Natural killer cell (primary cell): ENCODE measurements at regions not wholly inside any gene's neighbourhood (a gene's known extent, or its start where the extent isn't known, plus 50 kb on each side); places are given as distances from the start of the nearest gene placed in this dataset.

Experiments
- ATAC-seq, 3 donors: fragments of 150-1000 bp in 2 of 3; fragments of 200-7000 bp in 1 of 3; cut with Tn5 transposase; 1 replicate in 1 of 3; 2 replicates in 2 of 3; pipeline ENCODE4 v1.10.0; 2021; ENCODE audit warnings: mild to moderate bottlenecking in 2 of 3, moderate library complexity in 2 of 3
- DNase-seq, 2 donors: peaks; one replicate each; pipeline versions ENCODE4 v3.0.0 to v3.0.0-alpha.2; 2013 to 2021; ENCODE audit warnings: mixed read lengths in 1 of 2
- H3K27ac ChIP-seq: one replicate; pipeline ENCODE4 v1.5.1; 2013; ENCODE audit warnings: mild to moderate bottlenecking, low read length
- H3K27me3 ChIP-seq: one replicate; pipeline ENCODE4 v1.6.1; 2013; ENCODE audit warnings: low read length; ENCODE audit not compliant: control insufficient read depth, insufficient read depth
- H3K36me3 ChIP-seq: one replicate; pipeline ENCODE4 v1.6.1; 2013; ENCODE audit warnings: low read length; ENCODE audit not compliant: control insufficient read depth, insufficient read depth
- H3K4me1 ChIP-seq: one replicate; pipeline ENCODE4 v1.6.1; 2013; ENCODE audit warnings: low read length; ENCODE audit not compliant: control insufficient read depth, insufficient read depth
- H3K4me3 ChIP-seq: one replicate; pipeline ENCODE4 v1.5.1; 2013; ENCODE audit warnings: low read length
- H3K9me3 ChIP-seq: one replicate; pipeline ENCODE4 v1.6.1; 2013; ENCODE audit warnings: low read length; ENCODE audit not compliant: control insufficient read depth, insufficient read depth
- H3K27ac Mint-ChIP-seq, 2 donors: one replicate each; pipeline ENCODE4 v1.8.0; 2022; ENCODE audit warnings: mild to moderate bottlenecking in 2 of 2, mixed read lengths in 2 of 2, moderate library complexity in 1 of 2
- H3K27me3 Mint-ChIP-seq, 2 donors: one replicate each; pipeline ENCODE4 v1.8.0; 2022; ENCODE audit warnings: low read depth in 2 of 2, mixed read lengths in 2 of 2
- H3K36me3 Mint-ChIP-seq: one replicate; pipeline ENCODE4 v1.8.0; 2022; ENCODE audit warnings: mixed read lengths
- H3K4me1 Mint-ChIP-seq, 2 donors: one replicate each; pipeline ENCODE4 v1.8.0; 2022; ENCODE audit warnings: mixed read lengths in 2 of 2
- H3K4me3 Mint-ChIP-seq: one replicate; pipeline ENCODE4 v1.8.0; 2022; ENCODE audit warnings: mild to moderate bottlenecking, moderate library complexity, mixed read lengths
- H3K9me3 Mint-ChIP-seq, 2 donors: one replicate each; pipeline ENCODE4 v1.8.0; 2022; ENCODE audit warnings: mixed read lengths in 2 of 2
- CTCF ChIP-seq: fragments of 200-600 bp; IDR thresholded peaks from one replicate; pipeline ENCODE4 v1.8.0; 2022; ENCODE audit warnings: antibody characterized with exemption
- WGBS: methylation state at CpG from one replicate; pipeline ENCODE4 v1.1.7; 2013; ENCODE audit warnings: missing lambda C conversion rate; ENCODE audit not compliant: insufficient coverage; 5-methylcytosine and 5-hydroxymethylcytosine counted together
- intact Hi-C: fragments of 100-400 bp; cut with micrococcal nuclease; formaldehyde crosslinking; loops from one replicate; pipeline ENCODE4 v1.14.2; 2022

- no peaks in the 10 kb centered on the region for H3K4me1 Mint-ChIP-seq
- no peak overlapping the region for H3K4me3 Mint-ChIP-seq
- no peaks in the 10 kb centered on the region for H3K4me1 ChIP-seq
- H3K27me3 ChIP-seq = no peaks in the 10 kb centered on the region
- WGBS = 69% methylated on average over 4 of the region's 4 CpGs
- intact Hi-C loops = no loop called here
- H3K4me3 ChIP-seq = no peak overlapping the region
- ATAC-seq = no peak
- peaks cover 0 to 3% of the 10 kb centered on the region in 2 donors for H3K27me3 Mint-ChIP-seq
- no peak overlapping the region for H3K27ac ChIP-seq
- H3K27ac Mint-ChIP-seq = no peak overlapping the region
- TF ChIP-seq CTCF = no peak
- no peaks in the 10 kb centered on the region for H3K36me3 Mint-ChIP-seq
- H3K9me3 Mint-ChIP-seq = peaks cover 4 to 10% of the 10 kb centered on the region in 2 donors
- DNase-seq = no peak
- H3K9me3 ChIP-seq = peaks cover 5% of the 10 kb centered on the region
- no peaks in the 10 kb centered on the region for H3K36me3 ChIP-seq
These were observed 316.1 kb upstream of the TBX3 start for GRCh38 chr12:115000038-115000437.

GRCh38 chr12:114998750-114999128 lies 314.8 kb upstream of the TBX3 start:
- no peak overlapping the region for H3K27ac ChIP-seq
- DNase-seq (no peak), ATAC-seq (no peak)
- H3K27ac Mint-ChIP-seq = no peak overlapping the region
- peaks cover 5% of the 10 kb centered on the region for H3K9me3 ChIP-seq
- no peaks in the 10 kb centered on the region for H3K36me3 Mint-ChIP-seq
- H3K4me3 ChIP-seq = no peak overlapping the region
- H3K4me3 Mint-ChIP-seq = no peak overlapping the region
- TF ChIP-seq CTCF = no peak
- no peaks in the 10 kb centered on the region for H3K36me3 ChIP-seq
- intact Hi-C loops = no loop called here
- WGBS = 27% methylated on average over 2 of the region's 3 CpGs
- no peaks in the 10 kb centered on the region for H3K4me1 ChIP-seq
- H3K27me3 Mint-ChIP-seq = peaks cover 0 to 3% of the 10 kb centered on the region in 2 donors
- peaks cover 6 to 8% of the 10 kb centered on the region in 2 donors for H3K9me3 Mint-ChIP-seq
- H3K4me1 Mint-ChIP-seq = no peaks in the 10 kb centered on the region
- no peaks in the 10 kb centered on the region for H3K27me3 ChIP-seq

GRCh38 chr12:114998118-114998749 lies 314.3 kb upstream of the TBX3 start:
- H3K4me3 ChIP-seq = no peak overlapping the region
- DNase-seq (no peak), ATAC-seq (no peak)
- H3K9me3 Mint-ChIP-seq = peaks cover 6 to 7% of the 10 kb centered on the region in 2 donors
- no peak overlapping the region for H3K27ac ChIP-seq
- no peaks in the 10 kb centered on the region for H3K36me3 Mint-ChIP-seq
- H3K36me3 ChIP-seq = no peaks in the 10 kb centered on the region
- no peak for TF ChIP-seq CTCF
- peaks cover 0 to 3% of the 10 kb centered on the region in 2 donors for H3K27me3 Mint-ChIP-seq
- H3K27me3 ChIP-seq = no peaks in the 10 kb centered on the region
- no peaks in the 10 kb centered on the region for H3K4me1 Mint-ChIP-seq
- H3K4me3 Mint-ChIP-seq = no peak overlapping the region
- H3K9me3 ChIP-seq = peaks cover 5% of the 10 kb centered on the region
- no peak overlapping the region for H3K27ac Mint-ChIP-seq
- no peaks in the 10 kb centered on the region for H3K4me1 ChIP-seq
- intact Hi-C loops = no loop called here
- WGBS = 53% methylated on average over 2 of the region's 2 CpGs

GRCh38 chr12:114996382-114996781 lies 312.4 kb upstream of the TBX3 start:
- Mint-ChIP-seq H3K4me3 (no peak overlapping the region), H3K4me1 (no peaks in the 10 kb centered on the region), H3K27ac (no peak overlapping the region), H3K9me3 (peaks cover 4 to 6% of the 10 kb centered on the region in 2 donors), H3K27me3 (no peaks in the 10 kb centered on the region), H3K36me3 (no peaks in the 10 kb centered on the region)
- H3K4me1 ChIP-seq = no peaks in the 10 kb centered on the region
- ATAC-seq (no peak), DNase-seq (no peak)
- H3K9me3 ChIP-seq = peaks cover 5% of the 10 kb centered on the region
- H3K27me3 ChIP-seq = no peaks in the 10 kb centered on the region
- no peaks in the 10 kb centered on the region for H3K36me3 ChIP-seq
- H3K4me3 ChIP-seq = no peak overlapping the region
- TF ChIP-seq CTCF = no peak
- H3K27ac ChIP-seq = no peak overlapping the region
- intact Hi-C loops = no loop called here
- WGBS = 79% methylated on average over 5 of the region's 5 CpGs
